ENCODE measurements at regions not wholly inside any gene's neighbourhood (a gene's known extent, or its start where the extent isn't known, plus 50 kb on each side); places are given as distances from the start of the nearest gene placed in this dataset.

GRCh38 chr11:115579181-115579825 is 75.1 kb upstream of the CADM1 start:
- no peaks in the 10 kb centered on the region for H3K79me2 ChIP-seq (replicated peaks; ENCODE audit: insufficient read depth, low read length)
- no peaks in the 10 kb centered on the region for H4K20me1 ChIP-seq (ENCODE audit: insufficient read depth)
- H3K36me3 ChIP-seq (ENCODE audit: insufficient read depth, low read length): no peaks in the 10 kb centered on the region
- no peak overlapping the region for H3K27ac ChIP-seq (ENCODE audit: low read length)
- H3K4me2 ChIP-seq (ENCODE audit: low read length): no peak overlapping the region
- H3K9me2 ChIP-seq (ENCODE audit: insufficient read depth, low read length): no peaks in the 10 kb centered on the region
- no peak overlapping the region for H3K4me3 ChIP-seq (ENCODE audit: low read length)
- no peaks in the 10 kb centered on the region for H3K9me3 ChIP-seq (ENCODE audit: low read length)
- no peak for TF ChIP-seq SMC3 (conservative IDR thresholded peaks at IDR 0.05; ENCODE audit: poor library complexity)
- no peak for TF ChIP-seq RAD21 (conservative IDR thresholded peaks at IDR 0.05)
- TF ChIP-seq REST (IDR thresholded peaks at IDR 0.05; ENCODE audit: borderline replicate concordance): no peak
- no peak for TF ChIP-seq EZH2 (IDR thresholded peaks at IDR 0.05; ENCODE audit: borderline replicate concordance, insufficient read depth, low read length, poor library complexity, severe bottlenecking)
- TF ChIP-seq TAF1 (IDR thresholded peaks at IDR 0.05; ENCODE audit: low read depth): no peak
- no peak for TF ChIP-seq MXI1 (conservative IDR thresholded peaks at IDR 0.05; ENCODE audit: poor library complexity, severe bottlenecking)
- TF ChIP-seq, protein P1, sequence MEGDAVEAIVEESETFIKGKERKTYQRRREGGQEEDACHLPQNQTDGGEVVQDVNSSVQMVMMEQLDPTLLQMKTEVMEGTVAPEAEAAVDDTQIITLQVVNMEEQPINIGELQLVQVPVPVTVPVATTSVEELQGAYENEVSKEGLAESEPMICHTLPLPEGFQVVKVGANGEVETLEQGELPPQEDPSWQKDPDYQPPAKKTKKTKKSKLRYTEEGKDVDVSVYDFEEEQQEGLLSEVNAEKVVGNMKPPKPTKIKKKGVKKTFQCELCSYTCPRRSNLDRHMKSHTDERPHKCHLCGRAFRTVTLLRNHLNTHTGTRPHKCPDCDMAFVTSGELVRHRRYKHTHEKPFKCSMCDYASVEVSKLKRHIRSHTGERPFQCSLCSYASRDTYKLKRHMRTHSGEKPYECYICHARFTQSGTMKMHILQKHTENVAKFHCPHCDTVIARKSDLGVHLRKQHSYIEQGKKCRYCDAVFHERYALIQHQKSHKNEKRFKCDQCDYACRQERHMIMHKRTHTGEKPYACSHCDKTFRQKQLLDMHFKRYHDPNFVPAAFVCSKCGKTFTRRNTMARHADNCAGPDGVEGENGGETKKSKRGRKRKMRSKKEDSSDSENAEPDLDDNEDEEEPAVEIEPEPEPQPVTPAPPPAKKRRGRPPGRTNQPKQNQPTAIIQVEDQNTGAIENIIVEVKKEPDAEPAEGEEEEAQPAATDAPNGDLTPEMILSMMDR (IDR thresholded peaks at IDR 0.05; ENCODE audit: poor library complexity, severe bottlenecking): no peak
- no peak for TF ChIP-seq POLR2AphosphoS5 (IDR thresholded peaks at IDR 0.05)
- no peak for TF ChIP-seq EP300 (conservative IDR thresholded peaks at IDR 0.05; ENCODE audit: poor library complexity, severe bottlenecking)
- H3K27me3 ChIP-seq (ENCODE audit: insufficient read depth, low read depth, low read length): no peaks in the 10 kb centered on the region
- H3K9ac ChIP-seq (ENCODE audit: low read length): no peak overlapping the region
- no peak overlapping the region for H2AFZ ChIP-seq (ENCODE audit: low read depth, low read length)
- no peaks in the 10 kb centered on the region for H3F3A ChIP-seq (ENCODE audit: insufficient read depth, low read length, poor library complexity, severe bottlenecking)

- H3K4me3 ChIP-seq (ENCODE audit: low read length): no peak overlapping the region
- H3K36me3 ChIP-seq (ENCODE audit: insufficient read depth, low read length): no peaks in the 10 kb centered on the region
- H3K27me3 ChIP-seq (ENCODE audit: insufficient read depth, low read depth, low read length): no peaks in the 10 kb centered on the region
- no peak overlapping the region for H3K4me2 ChIP-seq (ENCODE audit: low read length)
- H3K27ac ChIP-seq (ENCODE audit: low read length): no peak overlapping the region
- no peaks in the 10 kb centered on the region for H4K20me1 ChIP-seq (ENCODE audit: insufficient read depth)
- TF ChIP-seq MXI1 (conservative IDR thresholded peaks at IDR 0.05; ENCODE audit: poor library complexity, severe bottlenecking) (no peak), REST (IDR thresholded peaks at IDR 0.05; ENCODE audit: borderline replicate concordance) (no peak), EP300 (conservative IDR thresholded peaks at IDR 0.05; ENCODE audit: poor library complexity, severe bottlenecking) (no peak), EZH2 (IDR thresholded peaks at IDR 0.05; ENCODE audit: borderline replicate concordance, insufficient read depth, low read length, poor library complexity, severe bottlenecking) (no peak), RAD21 (conservative IDR thresholded peaks at IDR 0.05) (no peak), SMC3 (conservative IDR thresholded peaks at IDR 0.05; ENCODE audit: poor library complexity) (no peak), TAF1 (IDR thresholded peaks at IDR 0.05; ENCODE audit: low read depth) (no peak), POLR2AphosphoS5 (IDR thresholded peaks at IDR 0.05) (no peak)
- TF ChIP-seq, protein P1 (IDR thresholded peaks at IDR 0.05; ENCODE audit: poor library complexity, severe bottlenecking): no peak
- no peak overlapping the region for H2AFZ ChIP-seq (ENCODE audit: low read depth, low read length)
- no peaks in the 10 kb centered on the region for H3F3A ChIP-seq (ENCODE audit: insufficient read depth, low read length, poor library complexity, severe bottlenecking)
- no peaks in the 10 kb centered on the region for H3K9me3 ChIP-seq (ENCODE audit: low read length)
- H3K9ac ChIP-seq (ENCODE audit: low read length): no peak overlapping the region
- H3K9me2 ChIP-seq (ENCODE audit: insufficient read depth, low read length): no peaks in the 10 kb centered on the region
- no peaks in the 10 kb centered on the region for H3K79me2 ChIP-seq (replicated peaks; ENCODE audit: insufficient read depth, low read length)
Observed at GRCh38 chr11:115578275-115578674, 74.1 kb upstream of the CADM1 start.

Data from neural cell (in vitro differentiated cells).